ENCODE measurements at regions not wholly inside any gene's neighbourhood (a gene's known extent, or its start where the extent isn't known, plus 50 kb on each side); places are given as distances from the start of the nearest gene placed in this dataset.

- intact Hi-C loops (cut with DNase I; ENCODE audit: low total_unique reads) = no loop called here
Measured at GRCh38 chr12:115758877-115759620, 518.4 kb downstream of the MED13L start.

GRCh38 chr12:115758183-115758582, 519.3 kb downstream of the MED13L start:
- no peak for DNase-seq (ENCODE audit: low spot score in 2 of 2)
- Histone ChIP-seq H3K9me3 (no peaks in the 10 kb centered on the region), H3K27ac (peak overlapping the region; percentile 83 to 93), H3K27me3 (no peaks in the 10 kb centered on the region), H3K36me3 (no peaks in the 10 kb centered on the region), H3K4me1 (no peaks in the 10 kb centered on the region), H3K4me3 (peak overlapping the region in 1 of 3 donors; percentile 49)
- no peak for TF ChIP-seq POLR2A (IDR thresholded peaks at IDR 0.05)
- no peak for TF ChIP-seq POLR2AphosphoS5 (IDR thresholded peaks at IDR 0.05)
- TF ChIP-seq CTCF (IDR thresholded peaks at IDR 0.05) = no peak
- intact Hi-C loops (cut with DNase I; ENCODE audit: low total_unique reads) = no loop called here

More at GRCh38 chr12:115758877-115759620, 518.4 kb downstream of the MED13L start:
- H3K27me3 ChIP-seq = no peaks in the 10 kb centered on the region
- peaks cover 0 to 7% of the 10 kb centered on the region in 2 donors for H3K4me1 ChIP-seq
- H3K9me3 ChIP-seq = no peaks in the 10 kb centered on the region
- peak overlapping the region; percentile 83 to 93 for H3K27ac ChIP-seq
- H3K4me3 ChIP-seq = peak overlapping the region in 2 of 3 donors; percentile 35 to 56
- no peak for DNase-seq (ENCODE audit: low spot score in 2 of 2)
- H3K36me3 ChIP-seq = no peaks in the 10 kb centered on the region
- TF ChIP-seq POLR2AphosphoS5 (IDR thresholded peaks at IDR 0.05) (no peak), CTCF (IDR thresholded peaks at IDR 0.05) (no peak), POLR2A (IDR thresholded peaks at IDR 0.05) (no peak)

GRCh38 chr12:115756804-115757203, 520.7 kb downstream of the MED13L start:
- H3K36me3 ChIP-seq = no peaks in the 10 kb centered on the region
- peak overlapping the region in 1 of 3 donors; percentile 48 for H3K4me3 ChIP-seq

GRCh38 chr12:115756271-115756670, 521.2 kb downstream of the MED13L start:
- Histone ChIP-seq H3K4me3 (peak overlapping the region in 2 of 3 donors; percentile 20 to 48), H3K9me3 (no peaks in the 10 kb centered on the region), H3K4me1 (peaks cover 3 to 5% of the 10 kb centered on the region in 2 donors), H3K36me3 (no peaks in the 10 kb centered on the region), H3K27ac (peak overlapping the region; percentile 72 to 74), H3K27me3 (no peaks in the 10 kb centered on the region)
- no peak for DNase-seq (ENCODE audit: low spot score in 2 of 2)
- intact Hi-C loops (cut with DNase I; ENCODE audit: low total_unique reads) = no loop called here
- TF ChIP-seq POLR2AphosphoS5 (IDR thresholded peaks at IDR 0.05) = no peak
- TF ChIP-seq POLR2A (IDR thresholded peaks at IDR 0.05) = no peak
- no peak for TF ChIP-seq CTCF (IDR thresholded peaks at IDR 0.05)

More at GRCh38 chr12:115756804-115757203, 520.7 kb downstream of the MED13L start:
- no peak for DNase-seq (ENCODE audit: low spot score in 2 of 2)
- Histone ChIP-seq H3K27ac (peak overlapping the region; percentile 72 to 74), H3K27me3 (no peaks in the 10 kb centered on the region), H3K9me3 (no peaks in the 10 kb centered on the region), H3K4me1 (peaks cover 3 to 4% of the 10 kb centered on the region in 2 donors)
- intact Hi-C loops (cut with DNase I; ENCODE audit: low total_unique reads) = no loop called here
- TF ChIP-seq POLR2A (IDR thresholded peaks at IDR 0.05) (no peak), POLR2AphosphoS5 (IDR thresholded peaks at IDR 0.05) (no peak), CTCF (IDR thresholded peaks at IDR 0.05) (no peak)

- no peak for DNase-seq (ENCODE audit: low spot score in 2 of 2)
- no peak for TF ChIP-seq POLR2A (IDR thresholded peaks at IDR 0.05)
- TF ChIP-seq CTCF (IDR thresholded peaks at IDR 0.05) = no peak
- TF ChIP-seq POLR2AphosphoS5 (IDR thresholded peaks at IDR 0.05) = no peak
- peak overlapping the region; percentile 72 to 74 for H3K27ac ChIP-seq
- peak overlapping the region in 2 of 3 donors; percentile 20 to 48 for H3K4me3 ChIP-seq
- H3K9me3 ChIP-seq = no peaks in the 10 kb centered on the region
- H3K36me3 ChIP-seq = no peaks in the 10 kb centered on the region
- peaks cover 3 to 5% of the 10 kb centered on the region in 2 donors for H3K4me1 ChIP-seq
- intact Hi-C loops (cut with DNase I; ENCODE audit: low total_unique reads) = no loop called here
- H3K27me3 ChIP-seq = no peaks in the 10 kb centered on the region
Measured at GRCh38 chr12:115755725-115756085, 521.8 kb downstream of the MED13L start.
